ENCODE measurements at regions not wholly inside any gene's neighbourhood (a gene's known extent, or its start where the extent isn't known, plus 50 kb on each side); places are given as distances from the start of the nearest gene placed in this dataset.

GRCh38 chr5:53792338-53792737, 231.9 kb downstream of the NDUFS4 start:
- TF ChIP-seq, protein P1, sequence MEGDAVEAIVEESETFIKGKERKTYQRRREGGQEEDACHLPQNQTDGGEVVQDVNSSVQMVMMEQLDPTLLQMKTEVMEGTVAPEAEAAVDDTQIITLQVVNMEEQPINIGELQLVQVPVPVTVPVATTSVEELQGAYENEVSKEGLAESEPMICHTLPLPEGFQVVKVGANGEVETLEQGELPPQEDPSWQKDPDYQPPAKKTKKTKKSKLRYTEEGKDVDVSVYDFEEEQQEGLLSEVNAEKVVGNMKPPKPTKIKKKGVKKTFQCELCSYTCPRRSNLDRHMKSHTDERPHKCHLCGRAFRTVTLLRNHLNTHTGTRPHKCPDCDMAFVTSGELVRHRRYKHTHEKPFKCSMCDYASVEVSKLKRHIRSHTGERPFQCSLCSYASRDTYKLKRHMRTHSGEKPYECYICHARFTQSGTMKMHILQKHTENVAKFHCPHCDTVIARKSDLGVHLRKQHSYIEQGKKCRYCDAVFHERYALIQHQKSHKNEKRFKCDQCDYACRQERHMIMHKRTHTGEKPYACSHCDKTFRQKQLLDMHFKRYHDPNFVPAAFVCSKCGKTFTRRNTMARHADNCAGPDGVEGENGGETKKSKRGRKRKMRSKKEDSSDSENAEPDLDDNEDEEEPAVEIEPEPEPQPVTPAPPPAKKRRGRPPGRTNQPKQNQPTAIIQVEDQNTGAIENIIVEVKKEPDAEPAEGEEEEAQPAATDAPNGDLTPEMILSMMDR (IDR thresholded peaks at IDR 0.05) = no peak
- TF ChIP-seq POLR2AphosphoS5 (IDR thresholded peaks at IDR 0.05; ENCODE audit: low read depth, low read length) (no peak), TCF7L2 (IDR thresholded peaks at IDR 0.05; ENCODE audit: low read depth, low read length) (no peak)

All from Panc1 (cell line).